ENCODE measurements at regions not wholly inside any gene's neighbourhood (a gene's known extent, or its start where the extent isn't known, plus 50 kb on each side); places are given as distances from the start of the nearest gene placed in this dataset.

DNA sequence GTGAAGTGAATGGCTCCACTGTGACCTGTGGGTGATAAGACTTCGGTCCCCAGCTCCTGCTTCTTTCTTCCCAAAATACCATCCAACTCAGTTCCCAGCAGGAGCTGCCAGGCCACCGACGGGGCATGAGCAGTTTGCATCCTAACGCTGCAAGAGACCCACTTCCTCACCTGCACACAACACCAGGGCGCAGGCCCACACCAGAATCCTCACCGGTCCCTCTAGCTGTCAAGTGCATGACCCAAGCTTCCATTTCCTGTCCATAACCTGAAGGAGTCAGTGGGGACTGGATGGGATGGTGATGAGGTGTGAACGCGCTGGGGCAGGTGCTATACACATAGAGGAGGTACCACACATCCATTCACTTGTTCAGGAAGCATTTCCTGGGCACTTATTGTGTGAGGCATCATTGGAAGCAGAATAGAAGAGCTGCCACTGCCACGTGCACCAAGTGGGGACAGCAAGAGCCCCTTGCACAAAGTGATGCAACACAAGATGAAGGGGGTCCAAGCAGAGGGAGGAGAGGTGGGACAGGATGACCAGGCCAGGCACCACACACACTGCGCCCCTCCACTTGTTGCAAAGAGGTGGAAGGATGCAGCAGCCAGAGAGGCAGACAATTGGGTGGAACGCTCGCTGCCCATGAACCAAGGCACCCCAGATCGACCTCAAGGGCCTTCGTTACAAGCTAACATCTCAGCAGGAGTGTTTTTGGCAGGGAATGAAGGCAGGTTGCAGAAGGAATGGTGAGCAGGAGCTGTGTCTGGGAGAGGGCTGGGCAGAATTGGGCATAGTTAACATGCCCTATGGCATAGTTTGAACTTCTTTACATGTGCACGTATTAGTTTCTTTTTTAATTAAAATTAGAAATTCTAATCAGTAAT lies 605.8 kb upstream of the MGMT start:
- no peak for DNase-seq (ENCODE audit: low read depth in 3 of 3, low spot score in 2 of 3)

DNA sequence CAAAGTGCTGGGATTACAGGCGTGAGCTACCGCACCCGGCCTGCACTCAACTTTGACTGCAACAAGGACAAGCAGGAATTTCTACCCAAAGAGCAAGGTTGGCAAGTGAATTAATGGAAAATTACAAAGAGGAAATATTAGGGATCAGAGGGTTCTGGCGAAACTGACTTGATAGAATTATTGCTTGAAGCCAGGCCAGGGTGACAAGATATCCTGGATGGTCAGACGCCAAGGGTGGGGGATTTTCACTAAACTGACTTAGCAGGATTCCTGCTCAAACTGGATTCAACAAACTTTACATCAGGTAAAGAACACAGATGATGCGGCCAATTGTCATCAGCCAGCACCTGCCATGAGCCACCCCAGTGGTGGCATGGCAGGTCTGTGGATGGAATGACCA lies 603.6 kb upstream of the MGMT start:
- no peak for DNase-seq (ENCODE audit: low read depth in 3 of 3, low spot score in 2 of 3)

DNA sequence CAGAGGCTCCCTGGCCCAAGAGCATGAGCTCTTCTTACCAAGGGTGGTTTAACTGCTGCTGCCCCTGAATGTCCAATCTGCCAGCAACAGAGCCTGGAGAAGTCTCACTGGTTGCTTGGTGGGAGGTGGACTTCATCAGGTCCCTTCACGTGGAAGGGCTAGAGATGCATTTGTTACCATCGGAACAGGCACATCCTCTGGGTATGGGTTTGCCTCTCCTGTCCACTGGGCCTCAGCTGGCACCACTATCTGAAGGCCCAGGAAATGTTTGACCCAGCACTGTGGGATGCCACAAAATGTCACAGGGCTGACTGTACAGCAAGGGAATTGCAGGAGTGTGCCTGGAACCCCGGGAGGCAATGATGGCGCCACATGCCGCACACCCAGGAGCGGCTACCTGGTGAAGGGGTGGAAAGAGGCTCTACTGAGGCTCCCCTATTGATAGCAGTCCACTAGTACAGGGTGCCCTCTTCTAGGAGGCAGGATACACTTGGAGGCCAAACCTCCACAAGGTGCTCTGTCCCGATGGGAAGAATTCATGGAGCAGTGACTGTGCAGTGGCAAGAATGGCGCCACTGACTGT lies 603.1 kb upstream of the MGMT start:
- DNase-seq (ENCODE audit: low read depth in 3 of 3, low spot score in 2 of 3): no peak

- DNase-seq (ENCODE audit: low read depth in 3 of 3, low spot score in 2 of 3): no peak
These were observed 602.3 kb upstream of the MGMT start for GRCh38 chr10:128864554-128865295.

GRCh38 chr10:128865436-128866195 lies 601.4 kb upstream of the MGMT start:
- no peak for DNase-seq (ENCODE audit: low read depth in 3 of 3, low spot score in 2 of 3)

- DNase-seq (ENCODE audit: low read depth in 3 of 3, low spot score in 2 of 3): no peak
These were observed 600.5 kb upstream of the MGMT start for GRCh38 chr10:128866551-128866950.

DNA sequence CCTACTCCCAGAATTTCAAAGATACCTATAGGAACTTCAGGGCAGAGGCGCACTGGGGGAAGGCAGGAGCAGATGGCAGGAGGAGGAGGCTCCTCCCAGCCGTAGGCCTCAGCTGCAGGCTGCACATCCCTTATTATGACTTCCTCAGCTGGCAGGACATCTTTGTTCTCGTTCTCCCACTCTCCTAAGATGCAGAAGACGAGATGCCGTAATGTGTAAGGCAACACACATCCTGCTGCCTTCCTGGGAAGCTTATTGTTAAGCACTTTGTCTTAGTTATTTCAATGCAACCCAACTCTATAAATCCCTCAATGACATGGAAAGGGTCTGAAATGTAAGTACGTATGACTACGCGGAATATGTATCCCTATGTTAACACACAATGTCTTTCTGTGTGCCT lies 599.8 kb upstream of the MGMT start:
- DNase-seq (ENCODE audit: low read depth in 3 of 3, low spot score in 2 of 3): no peak

DNA sequence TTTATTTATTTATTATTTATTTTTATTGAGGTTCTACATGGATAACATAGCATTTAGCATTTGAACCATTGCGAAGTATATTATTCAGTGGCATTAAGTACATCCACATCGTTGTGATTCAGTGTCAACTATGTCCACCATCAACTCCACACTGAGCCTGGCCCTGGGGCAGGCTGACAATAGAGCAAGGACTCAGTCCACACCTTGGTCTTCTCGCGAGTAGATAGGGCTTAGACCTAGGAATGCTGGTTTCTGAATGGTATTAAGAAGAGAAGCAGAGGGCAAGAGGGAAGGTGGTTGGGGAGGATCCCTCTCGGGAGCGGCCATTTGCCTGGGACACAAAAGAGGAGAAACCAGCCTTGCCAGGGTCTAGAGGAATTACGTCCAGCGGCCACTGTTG lies 599.2 kb upstream of the MGMT start:
- no peak for DNase-seq (ENCODE audit: low read depth in 3 of 3, low spot score in 2 of 3)

GRCh38 chr10:128868481-128868880 lies 598.6 kb upstream of the MGMT start:
- DNase-seq (ENCODE audit: low read depth in 3 of 3, low spot score in 2 of 3): no peak

DNA sequence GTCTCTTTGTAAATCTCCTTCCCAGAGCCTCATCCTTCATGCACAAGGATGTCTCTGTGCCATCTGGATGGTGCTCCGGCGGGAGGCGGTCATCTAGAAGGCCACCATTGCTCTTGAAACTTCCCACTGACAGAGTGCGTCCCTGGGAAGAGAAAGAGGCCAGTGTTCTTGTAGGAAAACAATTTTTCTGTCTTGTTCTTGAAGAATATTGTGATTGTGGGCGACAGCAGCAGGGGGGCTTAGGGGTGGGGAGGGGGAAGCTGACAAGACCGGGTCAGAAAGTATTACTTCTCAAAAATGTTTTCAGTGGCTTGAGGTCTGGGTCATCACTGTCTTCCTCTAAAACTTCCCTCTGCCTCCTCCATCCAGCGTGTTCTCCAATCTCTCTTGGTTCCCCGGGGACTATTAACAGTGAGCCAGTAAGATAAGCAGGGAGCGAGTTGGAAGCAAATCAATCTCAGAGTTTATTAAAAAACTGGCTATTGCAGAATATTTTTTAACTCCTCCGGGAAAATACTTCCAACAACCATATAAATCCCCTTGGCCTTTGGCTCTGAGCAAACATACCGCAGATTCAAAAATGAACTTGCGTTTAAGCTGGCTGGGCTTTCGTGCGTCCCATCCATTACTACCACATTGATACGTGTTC lies 597.8 kb upstream of the MGMT start:
- no peak for DNase-seq (ENCODE audit: low read depth in 3 of 3, low spot score in 2 of 3)

DNA sequence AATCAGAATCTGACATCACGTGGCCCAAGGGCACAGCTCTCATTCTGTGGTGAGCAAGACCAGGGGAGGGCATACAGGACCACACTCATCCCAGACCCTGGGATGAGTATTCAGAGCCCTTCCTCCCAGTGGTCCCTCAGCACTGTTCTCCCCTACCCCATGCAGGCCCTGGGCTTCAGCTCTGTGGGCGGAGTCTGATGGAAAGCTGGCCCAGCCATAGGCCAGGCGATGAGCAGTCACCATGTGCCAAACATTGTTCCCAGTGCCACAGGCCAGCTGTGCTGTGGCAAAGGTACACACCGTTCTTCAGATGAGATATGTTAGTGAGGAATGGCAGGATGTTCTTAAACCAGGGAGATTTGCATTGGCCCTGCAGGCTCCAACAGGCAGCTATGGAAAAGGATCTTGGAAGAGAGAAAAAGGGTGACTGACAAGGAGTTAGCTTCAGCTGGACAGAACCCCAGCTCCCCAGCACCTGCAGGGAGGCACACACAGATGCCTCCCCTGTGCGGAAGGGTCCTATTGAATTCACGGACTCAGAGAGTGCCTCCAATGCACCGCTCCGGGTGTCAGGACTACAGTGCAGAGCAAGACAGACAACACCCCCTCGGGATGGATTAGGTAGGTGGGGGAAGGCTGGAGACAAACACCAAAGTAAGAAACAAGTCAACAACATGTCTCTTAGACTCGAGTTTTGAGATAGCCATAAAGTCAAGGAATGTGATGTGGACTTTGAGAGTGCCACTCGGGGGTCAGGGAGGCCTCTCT lies 596.0 kb upstream of the MGMT start:
- no peak for DNase-seq (ENCODE audit: low read depth in 3 of 3, low spot score in 2 of 3)

DNA sequence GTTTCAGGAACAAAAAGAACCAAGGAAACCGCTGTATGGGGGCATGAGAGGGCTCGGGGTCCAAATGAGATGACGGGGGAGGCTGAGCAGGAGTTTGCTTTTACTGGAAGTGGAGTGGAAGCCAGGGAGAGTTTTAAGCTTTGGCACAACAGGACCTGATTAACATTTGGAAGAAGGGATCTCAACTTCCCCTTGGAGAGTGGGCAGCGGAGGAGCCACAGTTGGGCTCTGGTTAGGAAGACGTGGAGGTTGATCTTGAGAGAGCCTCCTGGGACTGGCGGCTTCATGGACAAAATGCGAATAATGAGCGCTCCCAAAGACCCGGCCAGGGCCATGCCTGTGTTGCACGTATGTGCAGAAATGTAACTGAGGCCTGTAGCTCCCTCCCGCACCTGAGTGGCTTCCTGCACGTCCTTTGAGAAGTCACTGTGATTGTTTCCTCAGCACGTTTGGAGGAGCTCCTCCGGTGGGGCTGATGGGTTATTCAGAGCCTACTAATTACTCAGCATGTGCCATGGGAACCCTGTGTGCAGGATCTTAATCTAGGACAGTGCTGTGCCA lies 595.3 kb upstream of the MGMT start:
- no peak for DNase-seq (ENCODE audit: low read depth in 3 of 3, low spot score in 2 of 3)

DNA sequence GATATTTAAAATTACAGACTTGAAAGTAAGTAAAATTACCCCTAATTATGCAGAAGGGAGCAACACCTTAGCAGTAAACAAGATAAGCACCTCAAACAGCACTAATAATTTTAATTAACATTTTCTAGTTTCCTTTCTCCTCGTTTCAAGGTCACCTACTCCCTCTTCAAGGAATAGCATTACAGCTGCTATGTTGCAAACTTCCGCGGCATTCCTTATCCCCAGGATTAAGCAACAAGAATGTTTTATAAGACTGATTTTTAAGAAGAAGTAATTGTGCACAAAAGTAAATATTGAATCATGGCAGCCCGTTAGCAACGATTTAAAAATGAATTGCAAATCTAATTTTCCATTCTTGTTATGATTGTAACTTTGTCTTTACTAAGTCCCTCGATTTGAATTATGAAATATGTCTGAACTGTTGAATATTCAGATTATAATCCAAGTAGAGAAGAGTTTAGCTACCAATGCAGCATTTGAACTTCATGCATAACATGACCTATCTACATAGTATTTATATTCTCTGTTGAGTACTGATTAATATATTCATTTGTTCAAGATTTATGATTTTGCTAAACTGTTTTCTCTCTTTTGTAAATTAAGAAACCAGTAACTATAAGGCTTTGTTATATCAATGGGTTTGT lies 593.5 kb upstream of the MGMT start:
- no peak for DNase-seq (ENCODE audit: low read depth in 3 of 3, low spot score in 2 of 3)

GRCh38 chr10:128874331-128874730 lies 592.7 kb upstream of the MGMT start:
- DNase-seq (ENCODE audit: low read depth in 3 of 3, low spot score in 2 of 3): no peak

GRCh38 chr10:128875030-128875744 lies 591.9 kb upstream of the MGMT start:
- DNase-seq (ENCODE audit: low read depth in 3 of 3, low spot score in 2 of 3): no peak

DNA sequence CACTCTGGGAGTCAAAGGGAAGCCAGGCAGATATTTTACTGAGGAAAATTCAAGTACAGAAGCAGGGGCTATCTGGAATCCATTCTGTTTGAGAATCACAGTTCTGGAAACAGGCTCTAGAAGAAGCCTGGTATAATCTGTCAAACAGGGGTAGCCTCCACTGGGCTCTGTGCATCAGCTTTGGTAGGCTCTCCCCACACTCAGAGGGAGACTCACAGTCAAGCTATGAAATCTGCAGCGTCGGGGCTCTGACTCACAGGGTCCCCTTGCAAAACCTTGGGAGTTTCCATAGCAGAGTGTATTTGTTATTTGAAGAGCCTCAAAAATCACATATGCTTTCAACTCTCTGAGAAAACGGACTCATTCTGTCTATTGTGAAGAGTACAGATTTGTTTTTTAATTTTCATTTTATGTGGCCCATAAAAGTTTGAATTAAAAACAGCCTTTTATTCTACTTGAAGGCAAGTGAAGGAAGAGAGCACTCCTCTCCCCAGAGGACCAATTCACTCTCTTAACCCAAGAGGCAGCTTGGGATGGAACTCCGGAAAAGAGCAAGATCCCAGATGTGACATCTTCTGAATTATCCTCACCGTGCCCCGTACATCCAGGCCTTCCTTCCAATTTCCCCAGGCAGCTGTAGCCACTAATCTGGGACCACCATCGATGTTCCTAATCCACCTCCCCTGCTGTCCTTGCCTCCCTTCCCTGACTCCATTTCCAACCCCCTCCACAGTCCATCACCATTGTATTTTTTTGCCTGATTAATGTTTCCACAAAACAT lies 590.9 kb upstream of the MGMT start:
- DNase-seq (ENCODE audit: low read depth in 3 of 3, low spot score in 2 of 3): no peak

- no peak for DNase-seq (ENCODE audit: low read depth in 3 of 3, low spot score in 2 of 3)
These were observed 589.9 kb upstream of the MGMT start for GRCh38 chr10:128877141-128877540.

DNA sequence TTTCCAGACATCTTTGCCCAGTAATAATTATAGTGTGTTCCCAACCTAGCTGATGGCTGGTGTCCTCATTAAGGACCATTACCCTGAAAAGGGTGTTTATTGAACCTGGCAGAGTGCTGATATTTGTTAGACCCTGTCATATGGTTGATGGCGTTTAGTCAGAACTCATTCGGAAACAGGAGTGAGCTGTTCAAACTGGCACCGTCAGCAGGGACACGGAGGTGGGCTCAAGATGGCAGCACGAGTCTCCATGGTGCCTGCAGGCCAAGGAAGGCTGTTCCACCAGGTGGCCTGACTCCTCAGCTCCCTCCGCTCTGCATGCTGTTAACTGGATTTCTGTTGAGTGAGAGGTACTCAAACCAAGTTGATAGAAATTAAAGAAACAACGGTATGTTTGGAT lies 589.1 kb upstream of the MGMT start:
- no peak for DNase-seq (ENCODE audit: low read depth in 3 of 3, low spot score in 2 of 3)

All from right renal cortex interstitium (tissue), 3 donors.